T-helper 9 cell (primary cell): ENCODE measurements at regions not wholly inside any gene's neighbourhood (a gene's known extent, or its start where the extent isn't known, plus 50 kb on each side); places are given as distances from the start of the nearest gene placed in this dataset.
"Not testable (repeated sequence)": the region's sequence is repeated elsewhere in the genome, so short reads cannot be mapped to it uniquely, and the experiment has no call there.

Experiments
- DNase-seq: peaks from one replicate; pipeline ENCODE4 v3.0.0-alpha.2; 2020

DNA sequence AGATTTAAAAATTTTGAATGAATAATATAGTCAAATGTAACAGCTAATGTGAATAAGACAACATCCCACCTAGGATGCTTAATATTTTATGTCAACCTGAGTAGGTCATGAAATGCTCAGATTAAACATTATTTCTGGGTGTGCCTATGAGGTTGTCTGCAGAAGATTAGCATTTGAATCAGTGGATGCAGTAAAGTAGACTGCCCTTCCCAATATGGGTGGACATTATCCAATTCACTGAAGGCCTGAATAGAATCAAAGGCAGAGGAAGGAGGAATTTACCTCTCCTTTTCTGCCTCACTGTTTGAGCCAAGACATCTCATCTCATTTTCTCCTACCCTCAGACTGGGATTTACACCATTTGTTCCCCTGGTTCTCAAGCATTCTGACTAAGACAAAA, 1582.3 kb downstream of the EFNA5 start:
- no peak for DNase-seq

- no peak for DNase-seq
Observed at GRCh38 chr5:106086352-106086751, 1584.4 kb downstream of the EFNA5 start.

GRCh38 chr5:106085556-106085955, 1585.2 kb downstream of the EFNA5 start:
- no peak for DNase-seq

DNA sequence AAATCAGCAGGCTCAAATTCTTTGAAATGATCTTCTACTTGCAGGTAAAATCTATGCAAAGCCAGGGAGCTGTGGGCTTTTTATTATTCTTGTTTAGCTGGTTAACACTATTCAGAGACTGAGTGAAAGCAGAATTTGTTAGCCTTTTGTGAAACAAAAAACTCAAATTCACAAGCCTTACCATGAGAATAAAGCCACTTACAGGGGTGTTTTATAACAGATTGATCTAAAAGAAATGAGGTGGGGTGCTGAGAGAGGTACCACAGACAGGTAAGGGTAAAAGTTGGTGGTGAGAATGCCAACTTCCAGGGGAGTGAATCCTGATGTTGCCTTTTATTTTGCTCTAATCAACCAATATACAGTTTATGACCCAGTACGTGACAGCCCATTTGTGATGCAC, 1585.6 kb downstream of the EFNA5 start:
- DNase-seq, result no peak

GRCh38 chr5:106080535-106080934, 1590.2 kb downstream of the EFNA5 start:
- no peak for DNase-seq

DNA sequence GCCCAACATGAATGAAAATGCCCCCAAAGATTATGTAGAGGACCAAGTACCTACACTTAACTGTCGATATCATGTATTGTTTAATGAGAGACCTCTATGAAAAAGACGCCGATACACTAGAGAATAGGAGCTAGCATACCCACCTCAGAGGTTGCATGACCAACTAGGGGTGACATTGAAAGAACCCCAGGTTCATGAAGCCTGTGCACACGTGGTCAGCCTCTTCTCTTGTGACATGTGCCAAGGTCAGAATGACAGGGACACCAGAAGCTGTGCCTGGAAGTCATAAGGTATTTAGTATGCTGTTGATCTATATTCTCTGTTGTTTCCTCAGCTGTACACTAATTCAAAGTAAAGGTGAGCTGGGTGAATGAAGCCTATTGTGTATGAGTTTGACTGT, 1594.1 kb downstream of the EFNA5 start:
- no peak for DNase-seq

- no peak for DNase-seq
Observed at GRCh38 chr5:106072208-106072607, 1598.5 kb downstream of the EFNA5 start.

DNA sequence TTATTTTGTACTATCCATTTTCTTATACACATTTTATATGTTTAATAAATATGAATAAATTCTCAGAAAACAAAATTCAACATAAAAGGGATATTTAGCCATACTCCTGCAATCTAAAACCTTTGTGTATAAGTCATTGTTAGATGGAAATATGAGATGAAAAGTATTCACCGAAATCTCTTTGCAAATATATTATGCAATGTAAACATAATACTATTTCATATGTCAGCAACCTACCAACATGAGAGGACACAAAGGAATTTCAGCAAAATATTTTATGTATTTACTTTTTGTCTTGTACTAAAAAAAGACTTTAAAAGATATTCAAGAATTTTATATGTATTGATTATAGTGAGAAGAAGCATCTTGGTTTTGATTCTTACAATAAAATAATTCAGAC, 1623.4 kb downstream of the EFNA5 start:
- DNase-seq, result no peak

DNA sequence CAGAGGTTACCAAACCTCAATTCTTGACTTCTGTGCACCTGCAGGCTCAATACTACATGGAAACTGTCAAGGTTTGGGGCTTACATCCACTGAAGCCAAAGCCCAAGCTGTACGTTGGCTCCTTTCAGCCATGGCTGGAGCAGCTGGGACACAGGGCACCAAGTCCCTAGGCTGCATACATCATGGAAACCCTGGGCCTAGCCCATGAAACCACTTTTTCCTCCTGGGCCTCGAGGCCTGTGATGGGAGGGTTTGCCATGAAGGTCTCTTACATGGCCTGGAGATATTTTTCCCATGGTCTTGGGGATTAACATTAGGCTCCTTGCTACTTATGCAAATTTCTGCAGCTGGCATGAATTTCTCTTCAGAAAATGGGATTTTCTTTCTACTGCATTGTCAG, 1638.7 kb downstream of the EFNA5 start:
- not testable (repeated sequence) for DNase-seq

GRCh38 chr5:106028314-106028713, 1642.4 kb downstream of the EFNA5 start:
- no peak for DNase-seq

DNA sequence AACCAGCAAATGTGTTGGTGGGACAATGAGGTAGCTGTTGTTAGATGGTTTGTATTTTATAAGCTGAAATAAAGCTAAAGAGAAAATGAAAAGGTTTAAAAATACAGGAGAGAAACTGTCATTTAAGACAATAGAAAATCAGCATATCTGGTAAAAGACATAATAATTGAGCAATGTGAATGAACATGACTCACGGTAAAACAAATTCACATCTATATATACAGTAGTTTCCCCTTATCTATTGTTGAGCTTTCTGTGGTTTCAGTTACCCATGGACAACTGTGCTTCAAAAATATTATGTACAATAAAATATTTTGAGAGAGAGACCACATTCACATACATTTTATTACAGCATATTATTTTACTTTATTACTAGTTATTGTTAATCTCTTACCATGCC, 1649.8 kb downstream of the EFNA5 start:
- DNase-seq, result no peak

DNA sequence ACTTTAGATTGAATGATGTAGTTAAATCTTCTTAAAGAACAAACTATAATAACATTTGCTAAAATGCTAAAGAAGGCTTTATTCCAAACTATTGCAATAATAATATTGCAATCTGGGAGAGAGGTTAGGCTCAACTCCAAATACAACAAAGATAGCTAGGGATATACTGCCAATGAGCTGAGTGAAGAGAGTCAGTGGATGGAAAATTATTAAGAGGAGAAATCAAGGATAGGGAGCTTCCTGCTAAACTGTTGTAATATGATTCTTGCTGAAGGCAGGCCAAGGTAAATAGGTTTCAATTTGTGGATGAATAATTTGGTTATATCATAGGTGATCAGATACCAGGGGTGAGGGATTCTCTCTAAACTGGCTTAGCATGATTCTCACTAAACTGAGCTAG, 1651.5 kb downstream of the EFNA5 start:
- DNase-seq, result no peak

GRCh38 chr5:106017243-106017857, 1653.4 kb downstream of the EFNA5 start:
- no peak for DNase-seq

GRCh38 chr5:106014262-106014661, 1656.5 kb downstream of the EFNA5 start:
- DNase-seq, result no peak

DNA sequence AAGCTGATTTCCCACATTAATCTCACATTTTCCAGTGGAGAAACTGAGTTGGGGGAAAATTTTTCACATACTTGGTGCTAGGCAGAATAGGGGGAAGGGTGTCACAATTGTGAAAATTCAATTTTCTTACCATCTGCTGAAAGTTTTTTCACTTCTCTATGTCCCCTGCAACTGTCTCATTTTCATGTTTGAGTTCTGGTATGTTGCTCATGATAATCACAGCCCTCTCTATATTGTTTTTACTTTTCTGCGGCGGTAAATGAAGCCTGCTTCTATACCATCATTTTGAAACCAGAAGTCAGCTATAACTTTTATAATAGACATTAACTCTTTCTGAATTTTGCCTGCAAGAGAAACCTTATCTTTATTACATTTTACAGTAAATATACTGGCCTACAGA, 1664.5 kb downstream of the EFNA5 start:
- no peak for DNase-seq

DNA sequence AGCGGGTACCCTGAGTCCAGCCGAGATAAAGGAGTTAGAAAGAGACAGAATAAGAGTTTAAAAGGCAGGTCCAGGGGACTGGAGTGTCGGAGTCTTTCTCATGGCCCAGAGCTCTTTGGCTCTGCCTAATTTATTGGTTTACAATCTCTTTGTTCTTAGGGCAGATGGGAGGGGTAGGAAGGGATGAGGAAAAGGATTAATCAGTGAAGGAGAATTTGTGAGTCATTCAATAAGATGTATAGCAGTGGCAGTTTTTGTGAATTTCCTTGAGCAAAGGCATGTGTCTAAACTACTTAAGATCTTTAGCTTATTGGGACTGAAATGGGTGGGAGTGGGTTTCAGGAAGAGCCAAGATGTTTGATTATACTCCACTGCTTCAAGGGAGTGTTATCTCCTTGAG, 1671.7 kb downstream of the EFNA5 start:
- not testable (repeated sequence) for DNase-seq

DNA sequence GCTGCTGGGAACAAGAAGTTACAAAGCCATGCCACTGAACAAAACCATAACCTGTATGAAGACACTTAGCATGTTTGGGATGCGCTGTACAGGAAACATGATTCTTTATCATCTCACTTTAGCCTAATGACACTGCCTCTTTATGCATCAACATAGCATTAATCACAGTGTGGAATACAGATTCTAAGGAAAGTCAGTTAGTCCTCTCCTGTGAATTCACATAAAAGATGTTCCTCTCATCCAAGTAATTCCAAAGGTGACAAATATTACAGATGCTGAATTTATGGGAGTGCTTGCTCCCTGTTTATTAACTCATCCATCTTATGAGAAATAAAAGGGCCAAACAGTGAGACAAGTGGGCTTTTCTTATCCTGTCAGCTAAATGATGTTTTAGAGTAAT, 1677.7 kb downstream of the EFNA5 start:
- no peak for DNase-seq

- DNase-seq, result no peak
Observed at GRCh38 chr5:105982526-105982925, 1688.2 kb downstream of the EFNA5 start.

DNA sequence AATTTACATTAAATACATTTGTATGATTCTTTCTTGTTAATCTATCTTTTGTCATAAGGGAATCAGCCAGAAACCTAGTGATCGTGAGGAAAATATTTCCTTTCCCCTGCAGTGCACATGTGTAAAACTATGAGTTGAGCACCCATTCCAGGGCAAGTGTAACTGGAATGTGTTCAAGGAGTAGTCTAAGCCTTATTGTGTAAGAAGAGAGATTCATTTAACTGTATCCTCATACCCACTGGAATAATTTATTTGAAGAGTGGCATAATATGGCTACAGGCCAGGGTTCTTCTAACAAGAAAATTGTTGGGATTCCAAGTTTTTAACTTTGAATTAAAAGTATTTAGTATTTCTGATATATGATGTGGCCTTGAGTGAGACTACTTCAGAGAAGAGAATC, 1692.7 kb downstream of the EFNA5 start:
- DNase-seq, result no peak

DNA sequence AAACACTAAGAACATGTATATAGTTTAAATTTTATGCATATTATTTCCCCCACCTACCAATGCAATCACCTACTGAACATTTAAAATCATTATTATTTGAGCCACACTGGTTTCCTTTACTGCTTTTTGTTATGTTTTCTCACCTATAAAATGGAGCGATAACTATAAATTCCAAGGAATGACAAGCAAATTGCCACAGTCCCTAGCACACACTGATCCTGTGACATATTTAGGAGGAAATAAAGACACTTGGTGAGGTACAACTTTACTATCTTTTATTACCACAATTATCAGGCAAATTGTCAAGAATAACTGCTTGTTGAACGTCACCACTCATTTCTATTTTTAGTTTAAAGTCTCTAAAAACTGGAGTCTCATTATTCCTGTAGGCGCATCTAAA, 1693.6 kb downstream of the EFNA5 start:
- no peak for DNase-seq

GRCh38 chr5:105970919-105971318, 1699.8 kb downstream of the EFNA5 start:
- no peak for DNase-seq

GRCh38 chr5:105968981-105969380, 1701.8 kb downstream of the EFNA5 start:
- no peak for DNase-seq

- no peak for DNase-seq
Observed at GRCh38 chr5:105963696-105964255, 1707.0 kb downstream of the EFNA5 start.

DNA sequence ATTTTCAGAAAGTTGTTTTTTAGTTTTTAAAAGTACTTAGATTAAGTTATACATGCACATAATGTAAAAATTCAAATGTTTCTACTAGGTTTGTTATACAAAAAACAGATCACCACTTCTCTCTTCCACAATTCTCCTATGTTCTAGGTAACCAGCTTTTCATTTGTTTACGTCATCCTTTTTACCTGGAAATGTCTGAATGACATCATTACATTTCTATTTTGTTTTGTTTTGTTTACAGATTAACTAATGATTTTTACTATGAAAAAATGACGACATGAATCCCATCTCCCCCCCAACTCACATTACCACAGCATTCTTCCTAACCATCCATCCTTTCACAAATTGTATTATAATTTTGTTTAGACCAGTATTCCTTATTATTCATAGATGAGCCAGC, 1709.2 kb downstream of the EFNA5 start:
- DNase-seq, result no peak
